HCT116 (cell line): ENCODE measurements at regions not wholly inside any gene's neighbourhood (a gene's known extent, or its start where the extent isn't known, plus 50 kb on each side); places are given as distances from the start of the nearest gene placed in this dataset.

Source experiments
- ATAC-seq: fragments of 200-7000 bp; cut with Tn5 transposase; 2 replicates; pipeline ENCODE4 v1.9.1; 2020; ENCODE audit warnings: mild to moderate bottlenecking, moderate library complexity
- BruUV-seq: library from RNA; stranded (reverse); fragments of 400-500 nt; replicated peaks from 2 replicates; lab custom pipeline; 2021; lab: Mats Ljungman, UMichigan
- CTCF ChIA-PET: fragments of 300-600 bp; sonication (Branson Sonifier 250); formaldehyde crosslinking; loops from one replicate; lab custom pipeline; 2021; ENCODE audit warnings: antibody characterized with exemption; lab: Charles Lee
- POLR2A ChIA-PET: fragments of 300-600, 350-600 bp; sonication (Branson Sonifier 250); formaldehyde crosslinking; loops from one replicate; lab custom pipeline; 2021; ENCODE audit warnings: antibody characterized with exemption; lab: Charles Lee
- RAD21 ChIA-PET, 2 experiments: fragments of 300-600 bp; sonication (Branson Sonifier 250); formaldehyde crosslinking; loops; one replicate each; lab custom pipeline; 2023; ENCODE audit warnings: low total read pairs in 2 of 2; ENCODE audit not compliant: uncharacterized antibody in 2 of 2, unreplicated experiment in 2 of 2, low non-redundant PET in 1 of 2; lab: Charles Lee
- DNase-seq: peaks from one replicate; pipeline ENCODE4 v3.0.0-alpha.2; 2010; ENCODE audit warnings: low read depth, low spot score
- H2AFZ ChIP-seq: fragments of 200-600 bp; shearing (Covaris generic), sonication (generic); 2 replicates; pipeline ENCODE4 v1.6.1; 2017; ENCODE audit warnings: low read depth, mixed run types, mixed read lengths, antibody characterized with exemption, low read length; ENCODE audit not compliant: poor library complexity, severe bottlenecking
- H3K27ac ChIP-seq: 2 replicates; pipeline ENCODE4 v1.5.1; 2012; ENCODE audit warnings: low read depth, low read length
- H3K27me3 ChIP-seq: fragments of 200-600 bp; sonication (generic); 2 replicates; pipeline ENCODE4 v1.6.1; 2016; ENCODE audit warnings: mixed run types, low read length, mixed read lengths; ENCODE audit not compliant: insufficient read depth
- H3K36me3 ChIP-seq, 2 experiments: fragments of 200-500 bp in 1 of 2; fragments of 200-600 bp in 1 of 2; sonication (Bioruptor generic) in 1 of 2; sonication (generic) in 1 of 2; 2 replicates each; pipeline versions ENCODE4 v1.5.1 to v1.6.1; 2014 to 2016; ENCODE audit warnings: low read length in 2 of 2, inconsistent platforms in 1 of 2, mixed read lengths in 1 of 2, mixed run types in 1 of 2; ENCODE audit not compliant: insufficient read depth in 2 of 2, control insufficient read depth in 1 of 2
- H3K4me1 ChIP-seq, 2 experiments: fragments of 200-600 bp in 1 of 2; sonication (generic) in 1 of 2; 2 replicates each; pipeline versions ENCODE4 v1.5.1 to v1.6.1; 2012 to 2017; ENCODE audit warnings: low read length in 2 of 2, inconsistent platforms in 1 of 2, mild to moderate bottlenecking in 1 of 2, mixed read lengths in 1 of 2, mixed run types in 1 of 2, moderate library complexity in 1 of 2; ENCODE audit not compliant: insufficient read depth in 2 of 2, control insufficient read depth in 1 of 2
- H3K4me2 ChIP-seq: fragments of 200-600 bp; sonication (generic); 2 replicates; pipeline ENCODE4 v1.6.1; 2017; ENCODE audit warnings: mixed run types, low read length, mixed read lengths
- H3K4me3 ChIP-seq, 2 experiments: fragments of 200-600 bp in 1 of 2; sonication (generic) in 1 of 2; replicated peaks in 1 of 2; 2 replicates each; pipeline ENCODE4 v1.5.1; 2011 to 2016; ENCODE audit warnings: low read length in 2 of 2, control low read depth in 1 of 2, low read depth in 1 of 2, mild to moderate bottlenecking in 1 of 2, mixed read lengths in 1 of 2, mixed run types in 1 of 2
- H3K79me2 ChIP-seq: fragments of 200-600 bp; sonication (generic); 2 replicates; pipeline ENCODE4 v1.6.1; 2017; ENCODE audit warnings: mild to moderate bottlenecking, mixed run types, low read length, moderate library complexity, mixed read lengths; ENCODE audit not compliant: insufficient read depth
- H3K9ac ChIP-seq: fragments of 200-600 bp; sonication (generic); 2 replicates; pipeline ENCODE4 v1.6.1; 2016; ENCODE audit warnings: low read length, mixed read lengths
- H3K9me2 ChIP-seq: fragments of 200-600 bp; sonication (generic), shearing (Covaris generic); 2 replicates; pipeline ENCODE4 v1.6.1; 2017; ENCODE audit warnings: mixed run types, mild to moderate bottlenecking, moderate library complexity; ENCODE audit not compliant: insufficient read depth
- H3K9me3 ChIP-seq, 2 experiments: fragments of 200-500 bp in 1 of 2; fragments of 200-600 bp in 1 of 2; sonication (Bioruptor generic) in 1 of 2; sonication (generic) in 1 of 2; 2 replicates each; pipeline ENCODE4 v1.6.1; 2014 to 2017; ENCODE audit warnings: low read length in 2 of 2, mixed read lengths in 2 of 2, inconsistent platforms in 1 of 2, low read depth in 1 of 2, mild to moderate bottlenecking in 1 of 2, mixed run types in 1 of 2, moderate library complexity in 1 of 2; ENCODE audit not compliant: control insufficient read depth in 1 of 2, insufficient read depth in 1 of 2
- H4K20me1 ChIP-seq: fragments of 200-600 bp; sonication (generic), shearing (Covaris generic); 2 replicates; pipeline ENCODE4 v1.6.1; 2017; ENCODE audit warnings: mixed run types, mild to moderate bottlenecking, moderate library complexity; ENCODE audit not compliant: insufficient read depth
- CBX3 ChIP-seq: IDR thresholded peaks from 2 replicates; pipeline ENCODE4 v1.6.1; 2012; ENCODE audit warnings: low read depth
- CEBPB ChIP-seq: IDR thresholded peaks from 2 replicates; pipeline ENCODE4 v1.6.1; 2012; ENCODE audit warnings: low read depth
- EGR1 ChIP-seq: IDR thresholded peaks from 2 replicates; pipeline ENCODE4 v1.6.1; 2012; ENCODE audit warnings: low read depth
- ELF1 ChIP-seq: IDR thresholded peaks from 2 replicates; pipeline ENCODE4 v1.6.1; 2012; ENCODE audit warnings: low read depth, borderline replicate concordance
- EZH2 ChIP-seq: fragments of 200-600 bp; sonication (generic); IDR thresholded peaks from 2 replicates; pipeline ENCODE4 v1.6.1; 2017; ENCODE audit warnings: antibody characterized with exemption, mixed run types
- EZH2phosphoT487 ChIP-seq: fragments of 200-600 bp; IDR thresholded peaks from 2 replicates; pipeline ENCODE4 v1.6.1; 2018; ENCODE audit warnings: antibody characterized with exemption, borderline replicate concordance
- FOSL1 ChIP-seq: IDR thresholded peaks from 2 replicates; pipeline ENCODE4 v1.6.1; 2012; ENCODE audit warnings: low read depth
- JUND ChIP-seq: IDR thresholded peaks from 2 replicates; pipeline ENCODE4 v1.6.1; 2012
- POLR2A ChIP-seq: IDR thresholded peaks from 2 replicates; pipeline ENCODE4 v1.7.0; 2011; ENCODE audit warnings: borderline replicate concordance; ENCODE audit not compliant: insufficient read depth, insufficient read length; ENCODE audit errors: extremely low read depth
- POLR2AphosphoS5 ChIP-seq: IDR thresholded peaks from 2 replicates; pipeline ENCODE4 v1.6.1; 2011; ENCODE audit warnings: mild to moderate bottlenecking, low read depth, low read length, moderate library complexity
- RAD21 ChIP-seq: IDR thresholded peaks from 2 replicates; pipeline ENCODE4 v1.6.1; 2012; ENCODE audit warnings: low read depth, mild to moderate bottlenecking
- SP1 ChIP-seq: IDR thresholded peaks from 2 replicates; pipeline ENCODE4 v1.6.1; 2012; ENCODE audit warnings: low read depth
- SRF ChIP-seq: IDR thresholded peaks from 2 replicates; pipeline ENCODE4 v1.6.1; 2012; ENCODE audit warnings: low read depth
- YY1 ChIP-seq: IDR thresholded peaks from 2 replicates; pipeline ENCODE4 v1.6.1; 2011; ENCODE audit warnings: low read length, low read depth, moderate library complexity, mild to moderate bottlenecking; ENCODE audit not compliant: insufficient replicate concordance; ENCODE audit errors: extremely low read depth
- ZFX ChIP-seq: fragments of 450-650 bp; IDR thresholded peaks from 2 replicates; pipeline ENCODE4 v1.6.1; 2017
- ZNF274 ChIP-seq: fragments of 200-500 bp; sonication (Bioruptor generic); IDR thresholded peaks from 2 replicates; pipeline ENCODE4 v1.6.1; 2014; ENCODE audit warnings: mild to moderate bottlenecking, low read depth, low read length, inconsistent platforms
- intact Hi-C: fragments of 100-400 bp; cut with micrococcal nuclease; formaldehyde crosslinking; loops from 2 replicates; pipeline ENCODE4 v1.10.0; 2022
- TF ChIP-seq, protein P1 (sequence below): IDR thresholded peaks from 2 replicates; pipeline ENCODE4 v1.6.1; 2012
- TF ChIP-seq, protein P2 (sequence below), 3 experiments: fragments of 200-600 bp in 1 of 3; sonication (generic) in 1 of 3; IDR thresholded peaks in 2 of 3; conservative IDR thresholded peaks in 1 of 3; 2 replicates each; pipeline ENCODE4 v1.5.1; 2012 to 2017; ENCODE audit warnings: low read depth in 2 of 3, low read length in 2 of 3, antibody characterized with exemption in 1 of 3, borderline replicate concordance in 1 of 3, control low read depth in 1 of 3, mild to moderate bottlenecking in 1 of 3, mixed read lengths in 1 of 3, mixed run types in 1 of 3, moderate library complexity in 1 of 3; ENCODE audit not compliant: insufficient read depth in 1 of 3
- TF ChIP-seq, protein P3 (sequence below): IDR thresholded peaks from 2 replicates; pipeline ENCODE4 v1.6.1; 2012
- TF ChIP-seq, protein P4 (sequence below): IDR thresholded peaks from 2 replicates; pipeline ENCODE4 v1.6.1; 2012; ENCODE audit warnings: low read depth

DNA sequence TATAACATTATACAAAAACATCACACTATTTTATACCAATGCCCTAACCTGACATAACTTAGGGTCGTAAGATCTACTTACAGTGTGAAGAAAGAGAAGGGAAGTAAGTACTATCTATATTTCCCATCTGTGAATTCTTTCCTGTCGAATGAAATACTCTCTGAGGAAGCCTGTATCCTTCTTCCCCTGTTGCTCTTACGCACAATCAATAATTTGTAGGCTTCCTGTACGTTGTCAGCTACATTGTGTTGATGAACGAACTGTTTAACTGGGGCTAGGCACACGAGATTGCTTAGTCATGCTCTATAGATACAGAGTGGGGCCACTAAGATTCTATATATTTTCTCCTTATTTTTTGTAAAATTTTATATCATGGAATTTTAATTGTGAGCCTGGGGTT, 1125.0 kb upstream of the CELF4 start:
- RAD21 ChIA-PET: no interaction called here
- CTCF ChIA-PET: no interaction called here
- no peaks in the 10 kb centered on the region for H3K4me1 ChIP-seq
- no peaks in the 10 kb centered on the region for H4K20me1 ChIP-seq
- no TSS peak for BruUV-seq
- intact Hi-C loops: no loop called here
- no peak overlapping the region for H3K4me3 ChIP-seq
- no peak for ATAC-seq
- 0 out of 4 replicates have a peak, but pooled peaks cover 0 to 3% of the 10 kb centered on the region in 2 experiments for H3K9me3 ChIP-seq
- H3K27me3 ChIP-seq: no peaks in the 10 kb centered on the region
- no peak overlapping the region for H3K9ac ChIP-seq
- no peaks in the 10 kb centered on the region for H3K9me2 ChIP-seq
- no peaks in the 10 kb centered on the region for H3K36me3 ChIP-seq
- no peak overlapping the region for H2AFZ ChIP-seq
- no peak overlapping the region for H3K27ac ChIP-seq
- TF ChIP-seq SRF (no peak), JUND (no peak), ZFX (no peak), POLR2A (no peak), RAD21 (no peak), SP1 (no peak), CEBPB (no peak), EZH2phosphoT487 (no peak), FOSL1 (no peak), ZNF274 (no peak), POLR2AphosphoS5 (no peak), EGR1 (no peak), YY1 (no peak), ELF1 (no peak), EZH2 (no peak), CBX3 (no peak)
- TF ChIP-seq, protein P1, sequence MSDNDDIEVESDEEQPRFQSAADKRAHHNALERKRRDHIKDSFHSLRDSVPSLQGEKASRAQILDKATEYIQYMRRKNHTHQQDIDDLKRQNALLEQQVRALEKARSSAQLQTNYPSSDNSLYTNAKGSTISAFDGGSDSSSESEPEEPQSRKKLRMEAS: no peak
- TF ChIP-seq, protein P2, sequence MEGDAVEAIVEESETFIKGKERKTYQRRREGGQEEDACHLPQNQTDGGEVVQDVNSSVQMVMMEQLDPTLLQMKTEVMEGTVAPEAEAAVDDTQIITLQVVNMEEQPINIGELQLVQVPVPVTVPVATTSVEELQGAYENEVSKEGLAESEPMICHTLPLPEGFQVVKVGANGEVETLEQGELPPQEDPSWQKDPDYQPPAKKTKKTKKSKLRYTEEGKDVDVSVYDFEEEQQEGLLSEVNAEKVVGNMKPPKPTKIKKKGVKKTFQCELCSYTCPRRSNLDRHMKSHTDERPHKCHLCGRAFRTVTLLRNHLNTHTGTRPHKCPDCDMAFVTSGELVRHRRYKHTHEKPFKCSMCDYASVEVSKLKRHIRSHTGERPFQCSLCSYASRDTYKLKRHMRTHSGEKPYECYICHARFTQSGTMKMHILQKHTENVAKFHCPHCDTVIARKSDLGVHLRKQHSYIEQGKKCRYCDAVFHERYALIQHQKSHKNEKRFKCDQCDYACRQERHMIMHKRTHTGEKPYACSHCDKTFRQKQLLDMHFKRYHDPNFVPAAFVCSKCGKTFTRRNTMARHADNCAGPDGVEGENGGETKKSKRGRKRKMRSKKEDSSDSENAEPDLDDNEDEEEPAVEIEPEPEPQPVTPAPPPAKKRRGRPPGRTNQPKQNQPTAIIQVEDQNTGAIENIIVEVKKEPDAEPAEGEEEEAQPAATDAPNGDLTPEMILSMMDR (IDR thresholded peaks at IDR 0.05 in 2 of 3, conservative IDR thresholded peaks at IDR 0.05 in 1 of 3; ENCODE audit: borderline replicate concordance in 1 of 3, insufficient read depth in 1 of 3, low read depth in 2 of 3, low read length in 2 of 3): no peak
- TF ChIP-seq, protein P3, sequence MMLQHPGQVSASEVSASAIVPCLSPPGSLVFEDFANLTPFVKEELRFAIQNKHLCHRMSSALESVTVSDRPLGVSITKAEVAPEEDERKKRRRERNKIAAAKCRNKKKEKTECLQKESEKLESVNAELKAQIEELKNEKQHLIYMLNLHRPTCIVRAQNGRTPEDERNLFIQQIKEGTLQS: no peak
- TF ChIP-seq, protein P4, sequence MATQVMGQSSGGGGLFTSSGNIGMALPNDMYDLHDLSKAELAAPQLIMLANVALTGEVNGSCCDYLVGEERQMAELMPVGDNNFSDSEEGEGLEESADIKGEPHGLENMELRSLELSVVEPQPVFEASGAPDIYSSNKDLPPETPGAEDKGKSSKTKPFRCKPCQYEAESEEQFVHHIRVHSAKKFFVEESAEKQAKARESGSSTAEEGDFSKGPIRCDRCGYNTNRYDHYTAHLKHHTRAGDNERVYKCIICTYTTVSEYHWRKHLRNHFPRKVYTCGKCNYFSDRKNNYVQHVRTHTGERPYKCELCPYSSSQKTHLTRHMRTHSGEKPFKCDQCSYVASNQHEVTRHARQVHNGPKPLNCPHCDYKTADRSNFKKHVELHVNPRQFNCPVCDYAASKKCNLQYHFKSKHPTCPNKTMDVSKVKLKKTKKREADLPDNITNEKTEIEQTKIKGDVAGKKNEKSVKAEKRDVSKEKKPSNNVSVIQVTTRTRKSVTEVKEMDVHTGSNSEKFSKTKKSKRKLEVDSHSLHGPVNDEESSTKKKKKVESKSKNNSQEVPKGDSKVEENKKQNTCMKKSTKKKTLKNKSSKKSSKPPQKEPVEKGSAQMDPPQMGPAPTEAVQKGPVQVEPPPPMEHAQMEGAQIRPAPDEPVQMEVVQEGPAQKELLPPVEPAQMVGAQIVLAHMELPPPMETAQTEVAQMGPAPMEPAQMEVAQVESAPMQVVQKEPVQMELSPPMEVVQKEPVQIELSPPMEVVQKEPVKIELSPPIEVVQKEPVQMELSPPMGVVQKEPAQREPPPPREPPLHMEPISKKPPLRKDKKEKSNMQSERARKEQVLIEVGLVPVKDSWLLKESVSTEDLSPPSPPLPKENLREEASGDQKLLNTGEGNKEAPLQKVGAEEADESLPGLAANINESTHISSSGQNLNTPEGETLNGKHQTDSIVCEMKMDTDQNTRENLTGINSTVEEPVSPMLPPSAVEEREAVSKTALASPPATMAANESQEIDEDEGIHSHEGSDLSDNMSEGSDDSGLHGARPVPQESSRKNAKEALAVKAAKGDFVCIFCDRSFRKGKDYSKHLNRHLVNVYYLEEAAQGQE: no peak
- H3K79me2 ChIP-seq: no peaks in the 10 kb centered on the region
- DNase-seq: no peak
- POLR2A ChIA-PET: no interaction called here
- H3K4me2 ChIP-seq: no peak overlapping the region
